CD4-positive, alpha-beta T cell treated with Interleukin-1 beta for 1 hour (primary cell): ENCODE measurements at regions not wholly inside any gene's neighbourhood (a gene's known extent, or its start where the extent isn't known, plus 50 kb on each side); places are given as distances from the start of the nearest gene placed in this dataset.
"Not testable (repeated sequence)": the region's sequence is repeated elsewhere in the genome, so short reads cannot be mapped to it uniquely, and the experiment has no call there.

Source experiments
- DNase-seq, 2 donors: peaks; one replicate each; pipeline ENCODE4 v3.0.0-alpha.2; 2020 to 2022

GRCh38 chr15:46892621-46893160 is 824.6 kb upstream of the SEMA6D start:
- DNase-seq = no peak

GRCh38 chr15:46894644-46895043 is 822.7 kb upstream of the SEMA6D start:
- DNase-seq = no peak

- DNase-seq = no peak
Measured at GRCh38 chr15:46897266-46897665, 820.0 kb upstream of the SEMA6D start.

GRCh38 chr15:46901001-46901400 is 816.3 kb upstream of the SEMA6D start:
- DNase-seq = no peak

- no peak for DNase-seq
Measured at GRCh38 chr15:46917721-46918252, 799.5 kb upstream of the SEMA6D start.

- no peak for DNase-seq
Measured at GRCh38 chr15:46918462-46919140, 798.7 kb upstream of the SEMA6D start.

- no peak for DNase-seq
Measured at GRCh38 chr15:46921891-46922290, 795.4 kb upstream of the SEMA6D start.

- no peak for DNase-seq
Measured at GRCh38 chr15:46930426-46930825, 786.9 kb upstream of the SEMA6D start.

GRCh38 chr15:46933332-46933731 is 784.0 kb upstream of the SEMA6D start:
- DNase-seq = no peak

- no peak for DNase-seq
Measured at GRCh38 chr15:46934851-46935250, 782.5 kb upstream of the SEMA6D start.

GRCh38 chr15:46938169-46938568 is 779.1 kb upstream of the SEMA6D start:
- DNase-seq = no peak

GRCh38 chr15:46941241-46941640 is 776.1 kb upstream of the SEMA6D start:
- no peak for DNase-seq

- DNase-seq = no peak
Measured at GRCh38 chr15:46946953-46947352, 770.4 kb upstream of the SEMA6D start.

GRCh38 chr15:46955576-46955975 is 761.7 kb upstream of the SEMA6D start:
- no peak for DNase-seq

GRCh38 chr15:46956456-46956855 is 760.8 kb upstream of the SEMA6D start:
- DNase-seq = no peak

GRCh38 chr15:46956881-46957280 is 760.4 kb upstream of the SEMA6D start:
- DNase-seq = no peak

GRCh38 chr15:46960581-46960980 is 756.7 kb upstream of the SEMA6D start:
- no peak for DNase-seq

GRCh38 chr15:46961795-46962194 is 755.5 kb upstream of the SEMA6D start:
- DNase-seq = no peak

- DNase-seq = not testable (repeated sequence)
Measured at GRCh38 chr15:46988055-46988454, 729.2 kb upstream of the SEMA6D start.

GRCh38 chr15:46996359-46996758 is 720.9 kb upstream of the SEMA6D start:
- no peak for DNase-seq

GRCh38 chr15:46997501-46997900 is 719.8 kb upstream of the SEMA6D start:
- DNase-seq = no peak

GRCh38 chr15:47003568-47003967 is 713.7 kb upstream of the SEMA6D start:
- no peak for DNase-seq

GRCh38 chr15:47013446-47013845 is 703.9 kb upstream of the SEMA6D start:
- no peak for DNase-seq

GRCh38 chr15:47027322-47027946 is 689.9 kb upstream of the SEMA6D start:
- DNase-seq = no peak
